ENCODE measurements at regions not wholly inside any gene's neighbourhood (a gene's known extent, or its start where the extent isn't known, plus 50 kb on each side); places are given as distances from the start of the nearest gene placed in this dataset.

- no peak for DNase-seq (ENCODE audit: low read depth in 1 of 2, low spot score in 1 of 2)
- Histone ChIP-seq H3K27me3 (ENCODE audit: insufficient read depth, poor library complexity, severe bottlenecking) (no peaks in the 10 kb centered on the region), H3K27ac (replicated peaks) (no peak overlapping the region), H3K4me3 (replicated peaks; ENCODE audit: insufficient read depth, low read length) (no peak overlapping the region)
- TF ChIP-seq POLR2AphosphoS5 (IDR thresholded peaks at IDR 0.05; ENCODE audit: low read depth) (no peak), SPI1 (IDR thresholded peaks at IDR 0.05; ENCODE audit: borderline replicate concordance, low read depth) (no peak), CTCF (IDR thresholded peaks at IDR 0.05; ENCODE audit: insufficient read depth, low read length) (no peak), GABPA (IDR thresholded peaks at IDR 0.05; ENCODE audit: low read depth) (no peak), REST (IDR thresholded peaks at IDR 0.05; ENCODE audit: insufficient replicate concordance, low read depth) (no peak)
These were observed 1374.5 kb upstream of the NXPH2 start for GRCh38 chr2:140154706-140155105.

GRCh38 chr2:140154271-140154670, 1374.1 kb upstream of the NXPH2 start:
- no peaks in the 10 kb centered on the region for H3K27me3 ChIP-seq (ENCODE audit: insufficient read depth, poor library complexity, severe bottlenecking)
- TF ChIP-seq CTCF (IDR thresholded peaks at IDR 0.05; ENCODE audit: insufficient read depth, low read length): no peak
- TF ChIP-seq SPI1 (IDR thresholded peaks at IDR 0.05; ENCODE audit: borderline replicate concordance, low read depth): no peak
- no peak for TF ChIP-seq REST (IDR thresholded peaks at IDR 0.05; ENCODE audit: insufficient replicate concordance, low read depth)
- no peak for TF ChIP-seq POLR2AphosphoS5 (IDR thresholded peaks at IDR 0.05; ENCODE audit: low read depth)
- no peak overlapping the region for H3K4me3 ChIP-seq (replicated peaks; ENCODE audit: insufficient read depth, low read length)
- DNase-seq (ENCODE audit: low read depth in 1 of 2, low spot score in 1 of 2): no peak
- H3K27ac ChIP-seq (replicated peaks): no peak overlapping the region

GRCh38 chr2:140144611-140145010, 1364.4 kb upstream of the NXPH2 start:
- no peak overlapping the region for H3K4me3 ChIP-seq (replicated peaks; ENCODE audit: insufficient read depth, low read length)
- DNase-seq (ENCODE audit: low read depth in 1 of 2, low spot score in 1 of 2): no peak
- H3K27me3 ChIP-seq (ENCODE audit: insufficient read depth, poor library complexity, severe bottlenecking): no peaks in the 10 kb centered on the region
- TF ChIP-seq SPI1 (IDR thresholded peaks at IDR 0.05; ENCODE audit: borderline replicate concordance, low read depth) (no peak), POLR2AphosphoS5 (IDR thresholded peaks at IDR 0.05; ENCODE audit: low read depth) (no peak), CTCF (IDR thresholded peaks at IDR 0.05; ENCODE audit: insufficient read depth, low read length) (no peak)
- H3K27ac ChIP-seq (replicated peaks): no peak overlapping the region

GRCh38 chr2:140138736-140139135, 1358.5 kb upstream of the NXPH2 start:
- Histone ChIP-seq H3K27ac (replicated peaks) (no peak overlapping the region), H3K4me3 (replicated peaks; ENCODE audit: insufficient read depth, low read length) (no peak overlapping the region), H3K27me3 (ENCODE audit: insufficient read depth, poor library complexity, severe bottlenecking) (no peaks in the 10 kb centered on the region)
- no peak for TF ChIP-seq SPI1 (IDR thresholded peaks at IDR 0.05; ENCODE audit: borderline replicate concordance, low read depth)
- no peak for TF ChIP-seq POLR2AphosphoS5 (IDR thresholded peaks at IDR 0.05; ENCODE audit: low read depth)
- no peak for TF ChIP-seq CTCF (IDR thresholded peaks at IDR 0.05; ENCODE audit: insufficient read depth, low read length)
- no peak for TF ChIP-seq GABPA (IDR thresholded peaks at IDR 0.05; ENCODE audit: low read depth)
- no peak for TF ChIP-seq REST (IDR thresholded peaks at IDR 0.05; ENCODE audit: insufficient replicate concordance, low read depth)
- DNase-seq (ENCODE audit: low read depth in 1 of 2, low spot score in 1 of 2): no peak
